ENCODE measurements at regions not wholly inside any gene's neighbourhood (a gene's known extent, or its start where the extent isn't known, plus 50 kb on each side); places are given as distances from the start of the nearest gene placed in this dataset.

DNA sequence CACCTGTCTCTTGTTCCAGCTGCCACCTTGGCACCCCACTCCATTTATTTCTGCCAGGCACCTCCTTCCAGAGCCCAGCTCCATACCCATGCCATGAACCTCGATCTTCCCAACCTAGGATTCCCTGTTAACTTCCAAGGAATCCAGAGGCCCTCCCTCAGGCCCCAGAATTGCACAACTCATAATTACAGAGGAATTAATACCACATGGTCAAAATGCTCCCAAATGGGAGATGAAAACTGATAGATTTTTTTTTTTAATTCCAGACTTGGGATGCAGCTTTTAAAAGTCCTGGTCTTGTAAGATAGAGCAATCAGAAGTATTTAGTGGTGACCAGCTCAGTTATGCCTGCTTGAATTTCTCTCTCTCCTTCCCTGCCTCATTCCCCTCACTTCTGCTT, 96.2 kb upstream of the CCDC112 start:
- H3K27me3 ChIP-seq: no peaks in the 10 kb centered on the region
- H3K27ac ChIP-seq: no peak overlapping the region
- intact Hi-C loops (cut with DNase I): no loop called here
- H3K36me3 ChIP-seq: no peaks in the 10 kb centered on the region
- H3K9me3 ChIP-seq: no peaks in the 10 kb centered on the region
- H3K4me1 ChIP-seq (ENCODE audit: insufficient read depth): no peaks in the 10 kb centered on the region
- no peak for DNase-seq
- 68 to 76% (median 70%) methylated on average over 1 of the region's 1 CpG for WGBS, 3 donors
- H3K4me3 ChIP-seq: no peak overlapping the region
- no peak for TF ChIP-seq EP300 (IDR thresholded peaks at IDR 0.05)
- no peak for TF ChIP-seq CTCF (IDR thresholded peaks at IDR 0.05)
- TF ChIP-seq POLR2A (IDR thresholded peaks at IDR 0.05): no peak

GRCh38 chr5:115391780-115392179, 95.3 kb upstream of the CCDC112 start:
- H3K4me1 ChIP-seq (ENCODE audit: insufficient read depth): no peaks in the 10 kb centered on the region
- DNase-seq: no peak
- WGBS, 3 donors: 92 to 95% (median 94%) methylated on average over 5 of the region's 5 CpGs
- no peak overlapping the region for H3K27ac ChIP-seq
- no peak overlapping the region for H3K4me3 ChIP-seq
- H3K27me3 ChIP-seq: no peaks in the 10 kb centered on the region
- no peaks in the 10 kb centered on the region for H3K9me3 ChIP-seq
- H3K36me3 ChIP-seq: no peaks in the 10 kb centered on the region
- intact Hi-C loops (cut with DNase I): no loop called here
- TF ChIP-seq EP300 (IDR thresholded peaks at IDR 0.05): no peak

- no peak overlapping the region for H3K27ac ChIP-seq
- WGBS, 3 donors: 84 to 88% (median 87%) methylated on average over 15 of the region's 15 CpGs
- no peak for DNase-seq
Observed at GRCh38 chr5:115389799-115390382, 93.4 kb upstream of the CCDC112 start.

GRCh38 chr5:115389034-115389798, 92.8 kb upstream of the CCDC112 start:
- no peak overlapping the region for H3K4me3 ChIP-seq
- TF ChIP-seq EP300 (IDR thresholded peaks at IDR 0.05) (no peak), POLR2A (IDR thresholded peaks at IDR 0.05) (no peak), CTCF (IDR thresholded peaks at IDR 0.05) (no peak)
- WGBS, 3 donors: 51 to 75% (median 53%) methylated on average over 8 of the region's 8 CpGs
- intact Hi-C loops (cut with DNase I): no loop called here
- no peaks in the 10 kb centered on the region for H3K36me3 ChIP-seq
- H3K9me3 ChIP-seq: no peaks in the 10 kb centered on the region
- DNase-seq: no peak
- no peak overlapping the region for H3K27ac ChIP-seq
- no peaks in the 10 kb centered on the region for H3K27me3 ChIP-seq
- H3K4me1 ChIP-seq (ENCODE audit: insufficient read depth): no peaks in the 10 kb centered on the region

More at GRCh38 chr5:115389799-115390382, 93.4 kb upstream of the CCDC112 start:
- Histone ChIP-seq H3K9me3 (no peaks in the 10 kb centered on the region), H3K4me1 (ENCODE audit: insufficient read depth) (no peaks in the 10 kb centered on the region), H3K27me3 (no peaks in the 10 kb centered on the region), H3K36me3 (no peaks in the 10 kb centered on the region), H3K4me3 (no peak overlapping the region)
- intact Hi-C loops (cut with DNase I): no loop called here
- TF ChIP-seq CTCF (IDR thresholded peaks at IDR 0.05) (no peak), EP300 (IDR thresholded peaks at IDR 0.05) (no peak), POLR2A (IDR thresholded peaks at IDR 0.05) (no peak)

DNA sequence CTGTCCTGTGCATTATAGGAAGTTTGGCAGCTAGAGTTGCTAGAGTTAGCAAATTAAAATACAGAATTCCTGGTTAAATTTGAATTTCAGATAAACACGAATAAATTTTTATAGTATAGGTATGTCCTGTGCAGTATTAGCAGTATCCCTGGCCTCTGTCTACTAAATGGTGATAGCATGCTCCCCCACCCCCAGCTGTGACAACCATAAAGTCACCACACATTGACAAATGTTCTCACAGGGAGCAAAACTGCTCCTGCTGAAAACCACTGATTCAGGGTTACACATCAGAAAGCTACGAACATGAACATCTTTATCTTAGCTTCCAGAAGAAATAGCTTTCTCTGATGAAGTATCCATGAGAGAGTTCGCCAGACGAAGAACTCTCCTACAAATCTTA, 91.8 kb upstream of the CCDC112 start:
- no peak for TF ChIP-seq CTCF (IDR thresholded peaks at IDR 0.05)
- TF ChIP-seq POLR2A (IDR thresholded peaks at IDR 0.05): no peak
- TF ChIP-seq EP300 (IDR thresholded peaks at IDR 0.05): no peak
- no peaks in the 10 kb centered on the region for H3K9me3 ChIP-seq
- no peak overlapping the region for H3K27ac ChIP-seq
- no peaks in the 10 kb centered on the region for H3K27me3 ChIP-seq
- H3K4me3 ChIP-seq: no peak overlapping the region
- no peak for DNase-seq
- H3K36me3 ChIP-seq: no peaks in the 10 kb centered on the region
- intact Hi-C loops (cut with DNase I): no loop called here
- 64 to 76% (median 72%) methylated on average over 4 of the region's 4 CpGs for WGBS, 3 donors
- H3K4me1 ChIP-seq (ENCODE audit: insufficient read depth): no peaks in the 10 kb centered on the region

Measured in ovary (tissue), 7 donors.